ENCODE measurements at regions not wholly inside any gene's neighbourhood (a gene's known extent, or its start where the extent isn't known, plus 50 kb on each side); places are given as distances from the start of the nearest gene placed in this dataset.

DNA sequence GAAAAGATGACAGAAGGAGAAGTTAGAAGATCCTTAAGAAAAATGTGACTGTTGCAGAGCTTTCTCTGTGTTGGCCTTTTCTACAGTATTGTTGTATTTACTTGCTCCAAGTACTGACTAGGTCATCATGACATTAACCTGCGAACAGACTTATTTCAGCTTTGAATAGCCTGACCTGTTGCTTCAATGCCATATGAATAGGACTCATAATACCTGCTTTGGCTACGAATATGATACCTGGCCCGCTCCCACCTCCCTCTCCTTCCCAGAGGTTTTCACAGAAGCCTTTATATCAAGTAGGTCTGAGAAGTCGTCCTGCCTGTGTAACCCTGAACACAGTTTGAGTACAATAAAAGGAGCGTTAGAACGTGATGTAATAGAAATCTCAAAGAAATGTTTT is 169.6 kb upstream of the PGR start:
- TF ChIP-seq EZH2phosphoT487 (IDR thresholded peaks at IDR 0.05; ENCODE audit: insufficient read depth, low read depth), result no peak
- TF ChIP-seq EZH2 (IDR thresholded peaks at IDR 0.05; ENCODE audit: insufficient read depth, poor library complexity, severe bottlenecking), result no peak
